ENCODE measurements at regions not wholly inside any gene's neighbourhood (a gene's known extent, or its start where the extent isn't known, plus 50 kb on each side); places are given as distances from the start of the nearest gene placed in this dataset.

GRCh38 chr3:102329066-102329465, 105.7 kb upstream of the ZPLD1 start:
- TF ChIP-seq CTCF (IDR thresholded peaks at IDR 0.05; ENCODE audit: unreplicated experiment) = no peak
- Mint-ChIP-seq H3K4me3 (no peak overlapping the region), H3K27ac (no peak overlapping the region), H3K4me1 (no peaks in the 10 kb centered on the region), H3K36me3 (no peaks in the 10 kb centered on the region), H3K9me3 (no peaks in the 10 kb centered on the region), H3K27me3 (ENCODE audit: low read depth) (no peaks in the 10 kb centered on the region)
- no peak for DNase-seq (ENCODE audit: low spot score in 2 of 2, unreplicated experiment in 2 of 2)

- Mint-ChIP-seq H3K27ac (no peak overlapping the region), H3K36me3 (no peaks in the 10 kb centered on the region), H3K9me3 (no peaks in the 10 kb centered on the region), H3K27me3 (ENCODE audit: low read depth) (no peaks in the 10 kb centered on the region), H3K4me3 (no peak overlapping the region), H3K4me1 (no peaks in the 10 kb centered on the region)
- TF ChIP-seq CTCF (IDR thresholded peaks at IDR 0.05; ENCODE audit: unreplicated experiment) = no peak
- DNase-seq (ENCODE audit: low spot score in 2 of 2, unreplicated experiment in 2 of 2) = no peak
These were observed 105.3 kb upstream of the ZPLD1 start for GRCh38 chr3:102329561-102329960.

- no peak for TF ChIP-seq CTCF (IDR thresholded peaks at IDR 0.05; ENCODE audit: unreplicated experiment)
- DNase-seq (ENCODE audit: low spot score in 2 of 2, unreplicated experiment in 2 of 2) = no peak
- Mint-ChIP-seq H3K9me3 (no peaks in the 10 kb centered on the region), H3K4me1 (no peaks in the 10 kb centered on the region), H3K36me3 (no peaks in the 10 kb centered on the region), H3K4me3 (no peak overlapping the region), H3K27ac (no peak overlapping the region), H3K27me3 (ENCODE audit: low read depth) (no peaks in the 10 kb centered on the region)
These were observed 102.6 kb upstream of the ZPLD1 start for GRCh38 chr3:102332205-102332604.

GRCh38 chr3:102332934-102333333, 101.9 kb upstream of the ZPLD1 start:
- no peaks in the 10 kb centered on the region for H3K36me3 Mint-ChIP-seq
- H3K4me3 Mint-ChIP-seq = no peak overlapping the region
- no peak overlapping the region for H3K27ac Mint-ChIP-seq
- H3K27me3 Mint-ChIP-seq (ENCODE audit: low read depth) = no peaks in the 10 kb centered on the region
- no peak for DNase-seq (ENCODE audit: low spot score in 2 of 2, unreplicated experiment in 2 of 2)
- no peaks in the 10 kb centered on the region for H3K9me3 Mint-ChIP-seq
- no peak for TF ChIP-seq CTCF (IDR thresholded peaks at IDR 0.05; ENCODE audit: unreplicated experiment)
- H3K4me1 Mint-ChIP-seq = no peaks in the 10 kb centered on the region

GRCh38 chr3:102336130-102336529, 98.7 kb upstream of the ZPLD1 start:
- H3K27ac Mint-ChIP-seq = no peak overlapping the region
- H3K4me1 Mint-ChIP-seq = no peaks in the 10 kb centered on the region
- H3K36me3 Mint-ChIP-seq = no peaks in the 10 kb centered on the region
- H3K9me3 Mint-ChIP-seq = no peaks in the 10 kb centered on the region
- TF ChIP-seq CTCF (IDR thresholded peaks at IDR 0.05; ENCODE audit: unreplicated experiment) = no peak
- no peaks in the 10 kb centered on the region for H3K27me3 Mint-ChIP-seq (ENCODE audit: low read depth)
- no peak overlapping the region for H3K4me3 Mint-ChIP-seq
- DNase-seq (ENCODE audit: low spot score in 2 of 2, unreplicated experiment in 2 of 2) = no peak

- Mint-ChIP-seq H3K4me3 (no peak overlapping the region), H3K27me3 (ENCODE audit: low read depth) (no peaks in the 10 kb centered on the region), H3K36me3 (no peaks in the 10 kb centered on the region), H3K27ac (no peak overlapping the region), H3K9me3 (no peaks in the 10 kb centered on the region), H3K4me1 (no peaks in the 10 kb centered on the region)
- no peak for DNase-seq (ENCODE audit: low spot score in 2 of 2, unreplicated experiment in 2 of 2)
- no peak for TF ChIP-seq CTCF (IDR thresholded peaks at IDR 0.05; ENCODE audit: unreplicated experiment)
These were observed 95.1 kb upstream of the ZPLD1 start for GRCh38 chr3:102339671-102340070.
